ENCODE measurements at regions not wholly inside any gene's neighbourhood (a gene's known extent, or its start where the extent isn't known, plus 50 kb on each side); places are given as distances from the start of the nearest gene placed in this dataset.

- intact Hi-C loops (cut with DNase I): no loop called here
- Histone ChIP-seq H3K27me3 (ENCODE audit: low read depth) (no peaks in the 10 kb centered on the region), H3K4me1 (no peaks in the 10 kb centered on the region), H3K9me3 (no peaks in the 10 kb centered on the region), H3K36me3 (no peaks in the 10 kb centered on the region), H3K4me3 (no peak overlapping the region), H3K27ac (no peak overlapping the region)
- DNase-seq: no peak
- TF ChIP-seq CTCF (IDR thresholded peaks at IDR 0.05): no peak
- no peak for ATAC-seq
Measured at GRCh38 chr9:107149756-107150155, 133.3 kb upstream of the RAD23B start.

- Histone ChIP-seq H3K9me3 (no peaks in the 10 kb centered on the region), H3K27ac (no peak overlapping the region), H3K27me3 (ENCODE audit: low read depth) (no peaks in the 10 kb centered on the region), H3K4me1 (no peaks in the 10 kb centered on the region), H3K36me3 (no peaks in the 10 kb centered on the region), H3K4me3 (no peak overlapping the region)
- DNase-seq (no peak), ATAC-seq (no peak)
- intact Hi-C loops (cut with DNase I): no loop called here
- TF ChIP-seq CTCF (IDR thresholded peaks at IDR 0.05): no peak
Measured at GRCh38 chr9:107153336-107153735, 129.7 kb upstream of the RAD23B start.

GRCh38 chr9:107154291-107154690, 128.8 kb upstream of the RAD23B start:
- no peak for DNase-seq
- TF ChIP-seq CTCF (IDR thresholded peaks at IDR 0.05): no peak
- Histone ChIP-seq H3K9me3 (no peaks in the 10 kb centered on the region), H3K4me3 (no peak overlapping the region), H3K27me3 (ENCODE audit: low read depth) (no peaks in the 10 kb centered on the region), H3K4me1 (no peaks in the 10 kb centered on the region), H3K36me3 (no peaks in the 10 kb centered on the region), H3K27ac (no peak overlapping the region)
- no peak for ATAC-seq
- intact Hi-C loops (cut with DNase I): no loop called here

- no peaks in the 10 kb centered on the region for H3K36me3 ChIP-seq
- DNase-seq: no peak
- TF ChIP-seq CTCF (IDR thresholded peaks at IDR 0.05): no peak
- intact Hi-C loops (cut with DNase I): no loop called here
- H3K9me3 ChIP-seq: no peaks in the 10 kb centered on the region
- H3K4me1 ChIP-seq: no peaks in the 10 kb centered on the region
- H3K27ac ChIP-seq: no peak overlapping the region
- H3K4me3 ChIP-seq: no peak overlapping the region
- no peaks in the 10 kb centered on the region for H3K27me3 ChIP-seq (ENCODE audit: low read depth)
- no peak for ATAC-seq
Measured at GRCh38 chr9:107154766-107155165, 128.3 kb upstream of the RAD23B start.

GRCh38 chr9:107155244-107155817, 127.7 kb upstream of the RAD23B start:
- no peak overlapping the region for H3K4me3 ChIP-seq
- no peak overlapping the region for H3K27ac ChIP-seq
- no peak for ATAC-seq
- DNase-seq: no peak
- TF ChIP-seq CTCF (IDR thresholded peaks at IDR 0.05): no peak
- no peaks in the 10 kb centered on the region for H3K4me1 ChIP-seq
- no peaks in the 10 kb centered on the region for H3K36me3 ChIP-seq
- H3K9me3 ChIP-seq: no peaks in the 10 kb centered on the region
- no peaks in the 10 kb centered on the region for H3K27me3 ChIP-seq (ENCODE audit: low read depth)
- intact Hi-C loops (cut with DNase I): no loop called here

- DNase-seq: no peak
Measured at GRCh38 chr9:107158321-107158720, 124.8 kb upstream of the RAD23B start.

More at GRCh38 chr9:107158321-107158720, 124.8 kb upstream of the RAD23B start:
- Histone ChIP-seq H3K27me3 (ENCODE audit: low read depth) (no peaks in the 10 kb centered on the region), H3K4me1 (no peaks in the 10 kb centered on the region), H3K9me3 (peaks cover 3% of the 10 kb centered on the region), H3K4me3 (no peak overlapping the region), H3K36me3 (no peaks in the 10 kb centered on the region), H3K27ac (no peak overlapping the region)
- ATAC-seq: no peak
- TF ChIP-seq CTCF (IDR thresholded peaks at IDR 0.05): no peak
- intact Hi-C loops (cut with DNase I): no loop called here

All from lower lobe of right lung (tissue), 2 donors.